ENCODE measurements at regions not wholly inside any gene's neighbourhood (a gene's known extent, or its start where the extent isn't known, plus 50 kb on each side); places are given as distances from the start of the nearest gene placed in this dataset.

- no peak for TF ChIP-seq MYC (IDR thresholded peaks at IDR 0.05; ENCODE audit: insufficient read depth, insufficient read length, insufficient replicate concordance, low read length, severe bottlenecking)
- no peak for TF ChIP-seq LARP7 (IDR thresholded peaks at IDR 0.05)
- no peak for TF ChIP-seq MTA3 (IDR thresholded peaks at IDR 0.05; ENCODE audit: borderline replicate concordance, low read length)
- TF ChIP-seq SMC3 (IDR thresholded peaks at IDR 0.05; ENCODE audit: borderline replicate concordance, low read length), result no peak
- TF ChIP-seq GATAD2B (conservative IDR thresholded peaks at IDR 0.05; ENCODE audit: low read depth), result no peak
These were observed 162.4 kb upstream of the GALNT15 start (continued) for GRCh38 chr3:16012086-16012485.

DNA sequence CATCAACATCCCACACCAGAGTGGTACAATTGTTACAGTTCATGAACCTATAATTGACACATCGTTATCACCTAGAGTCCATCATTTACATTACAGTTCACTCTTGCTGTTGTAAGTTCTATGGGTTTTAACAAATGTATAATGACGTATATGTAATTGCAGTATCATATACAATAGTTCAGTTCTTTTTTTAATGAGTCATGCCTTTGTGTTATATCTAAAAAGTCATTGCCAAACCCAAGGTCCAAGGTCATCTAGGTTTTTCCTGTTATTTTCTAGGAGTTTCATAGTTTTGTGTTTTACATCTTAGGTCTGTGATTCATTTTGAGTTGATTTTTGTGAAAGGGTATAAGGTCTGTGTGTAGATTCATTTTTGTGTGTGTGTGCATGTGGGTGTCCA is 160.9 kb upstream of the GALNT15 start:
- no peak for ATAC-seq
- no peaks in the 10 kb centered on the region for H3K36me3 ChIP-seq (ENCODE audit: control insufficient read depth in 2 of 2, insufficient read depth in 2 of 2, low read length in 1 of 2)
- SMC1A ChIA-PET (ENCODE audit: uncharacterized antibody, unreplicated experiment), result no interaction called here
- H3K27me3 ChIP-seq (replicated peaks in 1 of 2; ENCODE audit: control insufficient read depth in 2 of 2, insufficient read depth in 2 of 2, low read length in 1 of 2), result no peaks in the 10 kb centered on the region
- FAIRE-seq, result no peak
- 41% methylated on average over 2 of the region's 2 CpGs for WGBS (ENCODE audit: insufficient coverage, insufficient replicate concordance, low lambda C conversion rate, missing lambda C conversion rate)
- H3K4me1 ChIP-seq (ENCODE audit: control insufficient read depth, insufficient read depth, low read length), result no peaks in the 10 kb centered on the region
- H2AFZ ChIP-seq (ENCODE audit: control insufficient read depth, low read depth, low read length), result no peak overlapping the region
- DNase-seq (ENCODE audit: low read depth, low spot score), result no peak
- H3K9ac ChIP-seq (ENCODE audit: control insufficient read depth, insufficient read depth, low read length), result no peak overlapping the region
- BruUV-seq (replicated peaks), result no TSS peak
- no peaks in the 10 kb centered on the region for H3K79me2 ChIP-seq (ENCODE audit: control insufficient read depth, insufficient read depth, low read length)
- POLR2A ChIA-PET, result no interaction called here
- RAD21 ChIA-PET (ENCODE audit: unreplicated experiment), result no interaction called here
- no peak overlapping the region for H3K27ac ChIP-seq (ENCODE audit: control insufficient read depth, insufficient read depth)
- H3K9me3 ChIP-seq (replicated peaks; ENCODE audit: control insufficient read depth, insufficient read depth, low read length), result no peaks in the 10 kb centered on the region
- in situ Hi-C loops (cut with MboI) (no loop called here), intact Hi-C loops (cut with micrococcal nuclease; ENCODE audit: unreplicated experiment) (no loop called here)
- H4K20me1 ChIP-seq (ENCODE audit: control insufficient read depth, insufficient read depth), result no peaks in the 10 kb centered on the region
- H3K4me2 ChIP-seq (ENCODE audit: control insufficient read depth, insufficient read depth), result no peak overlapping the region
- CTCF ChIA-PET, result no interaction called here
- H3K4me3 ChIP-seq, result no peak overlapping the region
- TF ChIP-seq BRCA1 (IDR thresholded peaks at IDR 0.05; ENCODE audit: low read depth, low read length) (no peak), POLR2A (IDR thresholded peaks at IDR 0.05; ENCODE audit: low read depth, low read length) (no peak), CUX1 (IDR thresholded peaks at IDR 0.05; ENCODE audit: insufficient replicate concordance, low read depth, low read length) (no peak), FOXK2 (IDR thresholded peaks at IDR 0.05) (no peak), HCFC1 (IDR thresholded peaks at IDR 0.05; ENCODE audit: low read length) (no peak), PAX8 (IDR thresholded peaks at IDR 0.05) (no peak), NFYA (IDR thresholded peaks at IDR 0.05; ENCODE audit: borderline replicate concordance, low read depth, low read length) (no peak), ZBTB11 (CRISPR knock-in tag; IDR thresholded peaks at IDR 0.05) (no peak), NFYB (IDR thresholded peaks at IDR 0.05; ENCODE audit: insufficient read depth, low read depth, low read length) (no peak)

All from GM12878 (cell line).